IPS DF 6.9 (cell line): ENCODE measurements at regions not wholly inside any gene's neighbourhood (a gene's known extent, or its start where the extent isn't known, plus 50 kb on each side); places are given as distances from the start of the nearest gene placed in this dataset.

Experiments used
- DNase-seq: peaks from one replicate; pipeline ENCODE4 v3.0.0-alpha.2; 2013; ENCODE audit warnings: low read depth, low spot score
- H3K27ac ChIP-seq: one replicate; pipeline ENCODE4 v1.5.1; 2013; ENCODE audit warnings: low read length, control low read depth
- H3K27me3 ChIP-seq: 2 replicates; pipeline ENCODE4 v1.6.1; 2013; ENCODE audit warnings: mild to moderate bottlenecking, low read length; ENCODE audit not compliant: control insufficient read depth, insufficient read depth
- H3K36me3 ChIP-seq: 2 replicates; pipeline ENCODE4 v1.6.1; 2013; ENCODE audit warnings: low read length; ENCODE audit not compliant: control insufficient read depth, insufficient read depth
- H3K4me1 ChIP-seq: 2 replicates; pipeline ENCODE4 v1.6.1; 2013; ENCODE audit warnings: low read length; ENCODE audit not compliant: control insufficient read depth, insufficient read depth
- H3K4me3 ChIP-seq: 2 replicates; pipeline ENCODE4 v1.5.1; 2013; ENCODE audit warnings: mild to moderate bottlenecking, low read length
- H3K9me3 ChIP-seq: 2 replicates; pipeline ENCODE4 v1.6.1; 2013; ENCODE audit warnings: low read length, inconsistent platforms; ENCODE audit not compliant: control insufficient read depth, insufficient read depth
- WGBS: extraction: QIAGEN DNeasy Blood & Tissue Kit; methylation state at CpG from one replicate; pipeline ENCODE4 v1.1.7; 2013; ENCODE audit warnings: mixed read lengths, missing lambda C conversion rate; ENCODE audit not compliant: insufficient read length, insufficient coverage; 5-methylcytosine and 5-hydroxymethylcytosine counted together

GRCh38 chr20:41889844-41890224 lies 271.7 kb upstream of the CHD6 start:
- DNase-seq = no peak
- WGBS = no CpG with 5 or more reads among the region's 4 CpGs
- no peaks in the 10 kb centered on the region for H3K9me3 ChIP-seq
- H3K27ac ChIP-seq = no peak overlapping the region
- H3K4me1 ChIP-seq = no peaks in the 10 kb centered on the region; the same call in 1 of the 2 replicates
- H3K4me3 ChIP-seq = no peak overlapping the region
- H3K27me3 ChIP-seq = no peaks in the 10 kb centered on the region
- no peaks in the 10 kb centered on the region for H3K36me3 ChIP-seq

- DNase-seq = peak; percentile 29
- Histone ChIP-seq H3K27me3 (no peaks in the 10 kb centered on the region), H3K36me3 (no peaks in the 10 kb centered on the region), H3K4me1 (no peaks in the 10 kb centered on the region; the same call in 1 of the 2 replicates), H3K4me3 (no peak overlapping the region), H3K27ac (no peak overlapping the region), H3K9me3 (no peaks in the 10 kb centered on the region)
- no CpG with 5 or more reads among the region's 3 CpGs for WGBS
Measured at GRCh38 chr20:41889126-41889843, 271.1 kb upstream of the CHD6 start.

- DNase-seq = no peak
- Histone ChIP-seq H3K36me3 (no peaks in the 10 kb centered on the region), H3K27me3 (no peaks in the 10 kb centered on the region), H3K4me3 (no peak overlapping the region), H3K27ac (no peak overlapping the region), H3K9me3 (no peaks in the 10 kb centered on the region), H3K4me1 (no peaks in the 10 kb centered on the region; the same call in 1 of the 2 replicates)
- WGBS = no CpG with 5 or more reads among the region's 8 CpGs
Measured at GRCh38 chr20:41888434-41888833, 270.3 kb upstream of the CHD6 start.

GRCh38 chr20:41887500-41887899 lies 269.3 kb upstream of the CHD6 start:
- no peak for DNase-seq
- no CpG with 5 or more reads among the region's 8 CpGs for WGBS
- H3K4me3 ChIP-seq = no peak overlapping the region
- no peaks in the 10 kb centered on the region for H3K27me3 ChIP-seq
- no peak overlapping the region for H3K27ac ChIP-seq
- H3K36me3 ChIP-seq = no peaks in the 10 kb centered on the region
- H3K4me1 ChIP-seq = no peaks in the 10 kb centered on the region; the same call in 1 of the 2 replicates
- H3K9me3 ChIP-seq = no peaks in the 10 kb centered on the region

- Histone ChIP-seq H3K4me3 (no peak overlapping the region), H3K4me1 (no peaks in the 10 kb centered on the region), H3K9me3 (no peaks in the 10 kb centered on the region), H3K27me3 (no peaks in the 10 kb centered on the region), H3K27ac (no peak overlapping the region), H3K36me3 (no peaks in the 10 kb centered on the region)
- no peak for DNase-seq
- WGBS = no CpG with 5 or more reads among the region's 1 CpG
Measured at GRCh38 chr20:41881466-41882046, 263.4 kb upstream of the CHD6 start.

GRCh38 chr20:41879123-41879522 lies 260.9 kb upstream of the CHD6 start:
- no peak overlapping the region for H3K27ac ChIP-seq
- no peaks in the 10 kb centered on the region for H3K4me1 ChIP-seq
- H3K27me3 ChIP-seq = no peaks in the 10 kb centered on the region
- H3K4me3 ChIP-seq = no peak overlapping the region
- no peak for DNase-seq
- H3K9me3 ChIP-seq = no peaks in the 10 kb centered on the region
- no peaks in the 10 kb centered on the region for H3K36me3 ChIP-seq
- no CpG with 5 or more reads among the region's 2 CpGs for WGBS

- no peak for DNase-seq
- no CpG with 5 or more reads among the region's 4 CpGs for WGBS
Measured at GRCh38 chr20:41877911-41878310, 259.7 kb upstream of the CHD6 start.

GRCh38 chr20:41874658-41875057 lies 256.5 kb upstream of the CHD6 start:
- DNase-seq = no peak
- H3K27me3 ChIP-seq = no peaks in the 10 kb centered on the region
- no CpG with 5 or more reads among the region's 1 CpG for WGBS
- H3K9me3 ChIP-seq = no peaks in the 10 kb centered on the region
- H3K4me3 ChIP-seq = no peak overlapping the region
- no peak overlapping the region for H3K27ac ChIP-seq
- no peaks in the 10 kb centered on the region for H3K4me1 ChIP-seq
- H3K36me3 ChIP-seq = no peaks in the 10 kb centered on the region

More at GRCh38 chr20:41877911-41878310, 259.7 kb upstream of the CHD6 start:
- Histone ChIP-seq H3K4me1 (no peaks in the 10 kb centered on the region), H3K27ac (no peak overlapping the region), H3K9me3 (no peaks in the 10 kb centered on the region), H3K27me3 (no peaks in the 10 kb centered on the region), H3K36me3 (no peaks in the 10 kb centered on the region), H3K4me3 (no peak overlapping the region)

GRCh38 chr20:41872930-41873329 lies 254.8 kb upstream of the CHD6 start:
- Histone ChIP-seq H3K27ac (no peak overlapping the region), H3K27me3 (no peaks in the 10 kb centered on the region), H3K9me3 (no peaks in the 10 kb centered on the region; the same call in 1 of the 2 replicates), H3K4me1 (no peaks in the 10 kb centered on the region), H3K36me3 (no peaks in the 10 kb centered on the region), H3K4me3 (no peak overlapping the region)
- DNase-seq = no peak
- no CpG with 5 or more reads among the region's 4 CpGs for WGBS

- Histone ChIP-seq H3K27ac (no peak overlapping the region), H3K4me1 (no peaks in the 10 kb centered on the region), H3K36me3 (no peaks in the 10 kb centered on the region), H3K9me3 (no peaks in the 10 kb centered on the region; the same call in 1 of the 2 replicates), H3K27me3 (no peaks in the 10 kb centered on the region), H3K4me3 (no peak overlapping the region)
- DNase-seq = no peak
- WGBS = no CpG with 5 or more reads among the region's 3 CpGs
Measured at GRCh38 chr20:41870869-41871462, 252.8 kb upstream of the CHD6 start.
